ENCODE measurements at regions not wholly inside any gene's neighbourhood (a gene's known extent, or its start where the extent isn't known, plus 50 kb on each side); places are given as distances from the start of the nearest gene placed in this dataset.
"Not testable (repeated sequence)": the region's sequence is repeated elsewhere in the genome, so short reads cannot be mapped to it uniquely, and the experiment has no call there.

DNA sequence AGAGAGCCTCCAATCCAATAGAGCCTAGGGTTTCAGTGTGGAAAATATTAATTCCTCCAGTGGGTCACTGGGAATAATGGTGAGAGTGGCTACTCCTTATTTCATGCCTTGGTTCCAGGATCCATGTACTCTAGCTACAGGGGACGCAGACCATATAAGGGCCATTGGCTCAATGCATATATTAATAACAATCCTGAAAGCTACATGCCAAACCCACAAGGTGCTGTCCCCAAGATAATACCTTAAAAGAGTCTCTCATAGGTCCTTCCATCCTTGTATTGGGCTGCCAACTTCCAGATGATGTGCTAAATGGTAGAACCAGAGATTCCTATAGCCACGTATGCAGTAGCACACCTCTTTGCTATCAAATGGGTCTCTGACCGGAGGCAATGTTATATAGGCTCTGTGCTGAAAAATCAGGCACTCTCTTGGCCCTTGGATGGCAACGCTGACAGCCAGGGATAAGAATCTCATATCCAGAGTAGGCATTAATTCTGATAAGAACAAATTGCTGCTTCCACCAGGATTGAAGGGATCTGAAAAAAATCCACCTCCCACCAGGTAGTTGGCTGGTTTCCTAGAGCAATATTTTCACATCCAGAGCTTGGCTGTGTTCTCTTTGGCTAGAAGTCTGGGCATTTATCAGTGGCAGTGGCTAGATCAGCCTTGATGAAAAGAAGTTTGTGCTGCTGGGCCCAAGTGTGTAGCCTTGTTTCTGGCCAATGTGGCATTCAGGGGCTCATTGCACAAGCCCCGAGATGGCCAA is 218.1 kb upstream of the MGAT5 start:
- no peak for DNase-seq (ENCODE audit: low read depth)
- H3K4me3 ChIP-seq (ENCODE audit: low read depth, low read length): no peak overlapping the region
- no peak for TF ChIP-seq CTCF (IDR thresholded peaks at IDR 0.05; ENCODE audit: low read depth, low read length, missing control alignments)

DNA sequence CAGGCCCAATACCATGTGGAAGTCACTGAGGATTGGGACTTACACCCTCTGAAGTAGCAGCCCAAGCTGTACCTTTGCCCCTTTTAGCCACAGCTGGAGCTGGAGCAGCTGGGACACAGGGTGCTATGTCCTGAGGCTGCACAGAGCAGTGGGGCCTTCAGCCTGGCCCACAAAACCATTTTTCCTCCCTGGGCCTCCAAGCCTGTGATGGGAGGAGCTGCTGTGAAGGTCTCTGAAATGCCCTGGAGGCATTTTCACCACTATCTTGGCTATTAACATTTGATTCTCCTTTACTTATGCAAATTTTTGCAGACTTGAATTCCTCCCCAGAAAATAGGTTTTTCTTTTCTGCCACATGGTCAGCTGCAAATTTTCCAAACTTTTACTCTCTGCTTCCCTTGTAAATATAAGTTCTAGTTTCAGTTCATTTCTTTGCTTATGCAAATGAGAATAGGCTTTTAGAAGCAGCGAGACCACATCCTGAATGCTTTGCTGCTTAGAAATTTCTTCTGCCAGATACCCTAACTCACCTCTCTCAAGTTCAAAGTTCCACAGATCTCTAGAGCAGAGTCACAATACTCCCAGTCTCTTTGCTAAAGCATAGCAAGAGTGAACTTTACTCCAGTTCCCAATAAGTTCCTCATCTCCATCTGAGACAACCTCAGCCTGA is 213.8 kb upstream of the MGAT5 start:
- no peak for TF ChIP-seq CTCF (IDR thresholded peaks at IDR 0.05; ENCODE audit: low read depth, low read length, missing control alignments)
- no peak for DNase-seq (ENCODE audit: low read depth)
- no peak overlapping the region for H3K4me3 ChIP-seq (ENCODE audit: low read depth, low read length)

- not testable (repeated sequence) for DNase-seq (ENCODE audit: low read depth); H3K4me3 ChIP-seq (ENCODE audit: low read depth, low read length)
Measured at GRCh38 chr2:134040626-134041172, 213.2 kb upstream of the MGAT5 start.

- no peak overlapping the region for H3K4me3 ChIP-seq (ENCODE audit: low read depth, low read length)
- TF ChIP-seq CTCF (IDR thresholded peaks at IDR 0.05; ENCODE audit: low read depth, low read length, missing control alignments): no peak
- DNase-seq (ENCODE audit: low read depth): no peak
Measured at GRCh38 chr2:134041877-134042276, 212.0 kb upstream of the MGAT5 start.

GRCh38 chr2:134043028-134043427 is 210.8 kb upstream of the MGAT5 start:
- H3K4me3 ChIP-seq (ENCODE audit: low read depth, low read length); DNase-seq (ENCODE audit: low read depth): not testable (repeated sequence)

- no peak overlapping the region for H3K4me3 ChIP-seq (ENCODE audit: low read depth, low read length)
- no peak for DNase-seq (ENCODE audit: low read depth)
- TF ChIP-seq CTCF (IDR thresholded peaks at IDR 0.05; ENCODE audit: low read depth, low read length, missing control alignments): no peak
Measured at GRCh38 chr2:134052173-134052572, 201.7 kb upstream of the MGAT5 start.

- DNase-seq (ENCODE audit: low read depth): no peak
- no peak for TF ChIP-seq CTCF (IDR thresholded peaks at IDR 0.05; ENCODE audit: low read depth, low read length, missing control alignments)
Measured at GRCh38 chr2:134056173-134056572, 197.7 kb upstream of the MGAT5 start.

GRCh38 chr2:134061066-134061465 is 192.8 kb upstream of the MGAT5 start:
- DNase-seq (ENCODE audit: low read depth); H3K4me3 ChIP-seq (ENCODE audit: low read depth, low read length): not testable (repeated sequence)

More at GRCh38 chr2:134056173-134056572, 197.7 kb upstream of the MGAT5 start:
- no peak overlapping the region for H3K4me3 ChIP-seq (ENCODE audit: low read depth, low read length)

GRCh38 chr2:134062235-134062634 is 191.6 kb upstream of the MGAT5 start:
- DNase-seq (ENCODE audit: low read depth); H3K4me3 ChIP-seq (ENCODE audit: low read depth, low read length): not testable (repeated sequence)

- H3K4me3 ChIP-seq (ENCODE audit: low read depth, low read length); DNase-seq (ENCODE audit: low read depth): not testable (repeated sequence)
Measured at GRCh38 chr2:134063916-134064315, 190.0 kb upstream of the MGAT5 start.

Data from GM12864 (cell line).